ENCODE measurements at regions not wholly inside any gene's neighbourhood (a gene's known extent, or its start where the extent isn't known, plus 50 kb on each side); places are given as distances from the start of the nearest gene placed in this dataset.

DNA sequence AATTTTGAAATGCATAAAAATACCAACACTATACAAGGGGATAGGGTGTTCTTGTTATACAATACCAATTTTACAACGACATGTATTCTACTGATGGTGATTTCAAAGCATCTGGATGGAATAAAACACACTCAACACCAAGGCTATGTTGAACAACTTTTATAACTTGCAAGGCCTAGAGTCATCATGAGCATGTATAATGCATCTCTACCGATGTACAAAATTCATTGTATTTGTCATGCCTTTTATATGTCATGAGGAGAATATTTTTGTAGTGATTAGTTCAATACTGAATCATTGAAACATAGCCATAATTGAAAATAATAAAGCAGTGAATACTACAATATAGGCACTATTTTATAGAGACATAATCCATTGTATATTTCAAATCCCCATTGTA lies 160.2 kb downstream of the ETV1 start:
- intact Hi-C loops (cut with micrococcal nuclease; ENCODE audit: unreplicated experiment): no loop called here
- BruUV-seq (replicated peaks): no TSS peak
- Histone ChIP-seq H3K4me1 (ENCODE audit: insufficient read depth, low read length, poor library complexity, severe bottlenecking) (peaks cover 11% of the 10 kb centered on the region), H3K4me3 (ENCODE audit: low read depth, low read length, poor library complexity, severe bottlenecking) (no peak overlapping the region), H3K27ac (ENCODE audit: low read depth, low read length, poor library complexity, severe bottlenecking) (no peak overlapping the region), H3K36me3 (ENCODE audit: insufficient read depth, low read length, poor library complexity, severe bottlenecking) (no peaks in the 10 kb centered on the region), H3K27me3 (replicated peaks; ENCODE audit: insufficient read depth, low read depth, low read length, poor library complexity) (no peaks in the 10 kb centered on the region), H3K9me3 (ENCODE audit: low read depth, low read length, poor library complexity, severe bottlenecking) (no peaks in the 10 kb centered on the region)
- DNase-seq (ENCODE audit: low spot score): no peak
- ChIA-PET POLR2A (ENCODE audit: low non-redundant PET) (no interaction called here), CTCF (no interaction called here)
- TF ChIP-seq, protein P1, sequence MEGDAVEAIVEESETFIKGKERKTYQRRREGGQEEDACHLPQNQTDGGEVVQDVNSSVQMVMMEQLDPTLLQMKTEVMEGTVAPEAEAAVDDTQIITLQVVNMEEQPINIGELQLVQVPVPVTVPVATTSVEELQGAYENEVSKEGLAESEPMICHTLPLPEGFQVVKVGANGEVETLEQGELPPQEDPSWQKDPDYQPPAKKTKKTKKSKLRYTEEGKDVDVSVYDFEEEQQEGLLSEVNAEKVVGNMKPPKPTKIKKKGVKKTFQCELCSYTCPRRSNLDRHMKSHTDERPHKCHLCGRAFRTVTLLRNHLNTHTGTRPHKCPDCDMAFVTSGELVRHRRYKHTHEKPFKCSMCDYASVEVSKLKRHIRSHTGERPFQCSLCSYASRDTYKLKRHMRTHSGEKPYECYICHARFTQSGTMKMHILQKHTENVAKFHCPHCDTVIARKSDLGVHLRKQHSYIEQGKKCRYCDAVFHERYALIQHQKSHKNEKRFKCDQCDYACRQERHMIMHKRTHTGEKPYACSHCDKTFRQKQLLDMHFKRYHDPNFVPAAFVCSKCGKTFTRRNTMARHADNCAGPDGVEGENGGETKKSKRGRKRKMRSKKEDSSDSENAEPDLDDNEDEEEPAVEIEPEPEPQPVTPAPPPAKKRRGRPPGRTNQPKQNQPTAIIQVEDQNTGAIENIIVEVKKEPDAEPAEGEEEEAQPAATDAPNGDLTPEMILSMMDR (conservative IDR thresholded peaks at IDR 0.05; ENCODE audit: low read depth, low read length): no peak
- TF ChIP-seq EZH2 (IDR thresholded peaks at IDR 0.05; ENCODE audit: borderline replicate concordance, low read depth, low read length, poor library complexity, severe bottlenecking): no peak

DNA sequence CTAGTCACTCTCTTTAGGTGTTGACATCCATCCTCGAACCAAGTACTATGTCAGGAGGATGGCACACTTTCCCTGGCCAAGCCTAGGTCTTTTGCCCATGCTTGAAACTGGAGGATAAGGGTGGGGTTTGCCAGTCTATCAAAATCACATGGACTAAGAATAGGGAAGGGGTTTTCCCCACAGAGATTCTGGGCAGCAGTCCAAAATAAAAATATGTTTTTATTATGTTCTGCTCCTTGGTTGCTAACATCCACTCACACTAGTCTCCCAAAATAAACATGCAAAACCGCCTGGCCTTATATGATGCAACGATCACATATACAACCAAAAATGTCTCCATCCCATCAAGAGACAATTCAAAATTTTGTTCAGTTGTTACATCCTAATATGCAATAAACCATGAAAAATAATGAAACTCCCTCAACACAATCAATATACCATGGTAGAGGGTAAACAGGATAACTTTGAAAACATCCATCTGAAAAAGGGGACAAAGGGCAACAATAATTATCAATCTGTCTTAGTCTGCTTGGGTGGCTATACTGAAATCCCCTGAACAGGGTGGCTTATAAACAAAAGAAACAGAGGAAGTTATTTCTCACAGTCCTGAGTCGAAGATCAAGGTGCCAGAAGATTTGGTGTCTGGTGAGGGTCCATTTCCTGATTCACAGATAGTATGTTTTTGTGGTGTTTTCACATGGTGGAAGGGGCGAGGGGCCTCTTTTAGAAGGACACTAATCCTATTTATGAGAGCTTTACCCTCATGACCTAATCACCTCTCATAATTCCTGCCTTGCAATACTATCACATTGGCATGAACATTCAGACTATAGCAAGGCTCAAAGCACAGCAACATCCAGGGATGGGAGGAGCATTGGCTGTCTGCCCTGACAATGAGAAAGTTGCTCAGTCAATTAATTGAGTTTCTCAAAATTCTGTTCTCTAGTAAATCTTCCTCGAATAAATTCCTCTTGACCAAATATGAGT lies 159.3 kb downstream of the ETV1 start:
- no TSS peak for BruUV-seq (replicated peaks)
- no peak overlapping the region for H3K27ac ChIP-seq (ENCODE audit: low read depth, low read length, poor library complexity, severe bottlenecking)
- intact Hi-C loops (cut with micrococcal nuclease; ENCODE audit: unreplicated experiment): no loop called here
- no peak for DNase-seq (ENCODE audit: low spot score)
- H3K9me3 ChIP-seq (ENCODE audit: low read depth, low read length, poor library complexity, severe bottlenecking): no peaks in the 10 kb centered on the region
- peaks cover 11% of the 10 kb centered on the region for H3K4me1 ChIP-seq (ENCODE audit: insufficient read depth, low read length, poor library complexity, severe bottlenecking)
- ChIA-PET POLR2A (ENCODE audit: low non-redundant PET) (no interaction called here), CTCF (no interaction called here)
- H3K4me3 ChIP-seq (ENCODE audit: low read depth, low read length, poor library complexity, severe bottlenecking): no peak overlapping the region
- no peak for TF ChIP-seq EZH2 (IDR thresholded peaks at IDR 0.05; ENCODE audit: borderline replicate concordance, low read depth, low read length, poor library complexity, severe bottlenecking)
- TF ChIP-seq, protein P1 (conservative IDR thresholded peaks at IDR 0.05; ENCODE audit: low read depth, low read length): no peak
- no peaks in the 10 kb centered on the region for H3K36me3 ChIP-seq (ENCODE audit: insufficient read depth, low read length, poor library complexity, severe bottlenecking)
- no peaks in the 10 kb centered on the region for H3K27me3 ChIP-seq (replicated peaks; ENCODE audit: insufficient read depth, low read depth, low read length, poor library complexity)

DNA sequence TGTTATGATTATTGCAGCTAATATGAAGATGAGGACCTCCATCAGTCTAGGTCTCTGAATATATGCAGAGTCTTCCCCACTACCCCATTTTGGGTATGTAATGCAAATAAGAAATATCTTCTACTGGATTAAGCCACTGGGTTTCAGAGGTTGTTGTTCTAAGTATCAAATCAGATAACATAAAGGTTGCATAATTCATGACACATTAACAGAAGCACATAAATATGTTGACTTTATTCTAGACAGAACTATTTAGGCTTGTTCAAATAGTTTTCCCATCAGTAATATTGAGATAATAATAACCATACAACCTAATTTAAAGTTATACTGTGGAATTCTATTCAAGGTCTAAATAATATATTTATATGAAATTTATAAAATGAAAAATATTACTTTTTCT lies 157.1 kb downstream of the ETV1 start:
- intact Hi-C loops (cut with micrococcal nuclease; ENCODE audit: unreplicated experiment): no loop called here
- no TSS peak for BruUV-seq (replicated peaks)

More for the DNA sequence above, 157.1 kb downstream of the ETV1 start:
- no peaks in the 10 kb centered on the region for H3K9me3 ChIP-seq (ENCODE audit: low read depth, low read length, poor library complexity, severe bottlenecking)
- H3K4me3 ChIP-seq (ENCODE audit: low read depth, low read length, poor library complexity, severe bottlenecking): no peak overlapping the region
- no peaks in the 10 kb centered on the region for H3K27me3 ChIP-seq (replicated peaks; ENCODE audit: insufficient read depth, low read depth, low read length, poor library complexity)
- CTCF ChIA-PET: no interaction called here
- no peak for DNase-seq (ENCODE audit: low spot score)
- no peaks in the 10 kb centered on the region for H3K36me3 ChIP-seq (ENCODE audit: insufficient read depth, low read length, poor library complexity, severe bottlenecking)
- TF ChIP-seq, protein P1 (conservative IDR thresholded peaks at IDR 0.05; ENCODE audit: low read depth, low read length): no peak
- TF ChIP-seq EZH2 (IDR thresholded peaks at IDR 0.05; ENCODE audit: borderline replicate concordance, low read depth, low read length, poor library complexity, severe bottlenecking): no peak
- peaks cover 11% of the 10 kb centered on the region for H3K4me1 ChIP-seq (ENCODE audit: insufficient read depth, low read length, poor library complexity, severe bottlenecking)
- H3K27ac ChIP-seq (ENCODE audit: low read depth, low read length, poor library complexity, severe bottlenecking): no peak overlapping the region
- POLR2A ChIA-PET (ENCODE audit: low non-redundant PET): no interaction called here
